ENCODE measurements at regions not wholly inside any gene's neighbourhood (a gene's known extent, or its start where the extent isn't known, plus 50 kb on each side); places are given as distances from the start of the nearest gene placed in this dataset.

- Histone ChIP-seq H3K36me3 (ENCODE audit: insufficient read depth, low read length) (no peaks in the 10 kb centered on the region), H3K4me1 (ENCODE audit: insufficient read depth, low read length) (no peaks in the 10 kb centered on the region), H3K9ac (ENCODE audit: low read length) (no peak overlapping the region), H3K27ac (ENCODE audit: low read depth, low read length) (no peak overlapping the region), H3K27me3 (ENCODE audit: control insufficient read depth in 1 of 2, insufficient read depth in 2 of 2, low read length in 2 of 2) (no peaks in the 10 kb centered on the region), H3K4me3 (ENCODE audit: low read depth in 1 of 2, low read length in 2 of 2) (no peak overlapping the region), H3K9me3 (ENCODE audit: low read length) (no peaks in the 10 kb centered on the region)
These were observed 521.6 kb downstream of the EPHA3 start for GRCh38 chr3:89628856-89629670.

DNA sequence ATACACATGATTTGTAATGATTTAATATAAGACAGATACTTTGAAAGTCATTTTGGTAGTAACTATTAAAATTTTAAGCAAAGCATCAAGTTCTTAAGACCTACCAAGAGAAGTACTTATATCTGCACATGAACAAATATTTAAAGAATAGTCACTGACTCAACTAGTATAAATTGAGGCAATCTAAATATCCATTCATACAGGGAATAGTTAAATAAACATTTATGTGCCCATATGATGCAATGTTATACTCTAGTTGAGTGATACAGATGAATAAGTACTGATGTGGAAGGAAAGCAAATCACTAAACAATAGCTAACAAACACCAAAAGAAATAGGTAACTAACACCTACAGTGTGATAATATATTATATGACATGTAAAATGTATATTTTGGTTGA lies 527.7 kb downstream of the EPHA3 start:
- Histone ChIP-seq H3K36me3 (ENCODE audit: insufficient read depth, low read length) (no peaks in the 10 kb centered on the region), H3K27ac (ENCODE audit: low read depth, low read length) (no peak overlapping the region), H3K27me3 (ENCODE audit: control insufficient read depth in 1 of 2, insufficient read depth in 2 of 2, low read length in 2 of 2) (no peaks in the 10 kb centered on the region), H3K4me1 (ENCODE audit: insufficient read depth, low read length) (no peaks in the 10 kb centered on the region), H3K4me3 (ENCODE audit: low read depth in 1 of 2, low read length in 2 of 2) (no peak overlapping the region), H3K9me3 (ENCODE audit: low read length) (no peaks in the 10 kb centered on the region), H3K9ac (ENCODE audit: low read length) (no peak overlapping the region)

DNA sequence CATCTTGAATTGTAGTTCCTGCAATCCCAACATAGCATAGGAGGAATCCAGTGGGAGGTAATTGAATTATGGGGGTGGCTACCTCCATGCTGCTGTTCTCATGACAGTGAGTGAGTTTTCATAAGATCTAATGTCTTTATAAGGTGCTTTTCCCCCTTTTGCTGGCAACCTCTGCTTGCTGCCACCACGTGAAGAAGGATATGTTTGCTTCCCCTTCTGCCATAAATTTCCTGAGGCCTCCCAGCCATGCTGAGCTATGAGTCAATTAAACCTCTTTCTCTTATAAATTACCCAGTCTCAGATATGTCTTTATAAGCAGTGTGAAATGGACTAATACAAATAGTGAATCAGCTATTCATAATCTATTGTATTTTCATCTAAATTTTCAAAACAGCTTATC lies 537.3 kb downstream of the EPHA3 start:
- no peaks in the 10 kb centered on the region for H3K36me3 ChIP-seq (ENCODE audit: insufficient read depth, low read length)
- H3K27me3 ChIP-seq (ENCODE audit: control insufficient read depth in 1 of 2, insufficient read depth in 2 of 2, low read length in 2 of 2): no peaks in the 10 kb centered on the region
- H3K4me1 ChIP-seq (ENCODE audit: insufficient read depth, low read length): no peaks in the 10 kb centered on the region
- no peaks in the 10 kb centered on the region for H3K9me3 ChIP-seq (ENCODE audit: low read length)
- no peak overlapping the region for H3K4me3 ChIP-seq (ENCODE audit: low read depth in 1 of 2, low read length in 2 of 2)
- no peak overlapping the region for H3K27ac ChIP-seq (ENCODE audit: low read depth, low read length)
- no peak overlapping the region for H3K9ac ChIP-seq (ENCODE audit: low read length)

- no peak overlapping the region for H3K9ac ChIP-seq (ENCODE audit: low read length)
- H3K36me3 ChIP-seq (ENCODE audit: insufficient read depth, low read length): no peaks in the 10 kb centered on the region
- H3K27ac ChIP-seq (ENCODE audit: low read depth, low read length): no peak overlapping the region
- H3K4me1 ChIP-seq (ENCODE audit: insufficient read depth, low read length): no peaks in the 10 kb centered on the region
- H3K27me3 ChIP-seq (ENCODE audit: control insufficient read depth in 1 of 2, insufficient read depth in 2 of 2, low read length in 2 of 2): no peaks in the 10 kb centered on the region
- H3K9me3 ChIP-seq (ENCODE audit: low read length): no peaks in the 10 kb centered on the region
- H3K4me3 ChIP-seq (ENCODE audit: low read depth in 1 of 2, low read length in 2 of 2): no peak overlapping the region
These were observed 542.0 kb downstream of the EPHA3 start for GRCh38 chr3:89649431-89649830.

DNA sequence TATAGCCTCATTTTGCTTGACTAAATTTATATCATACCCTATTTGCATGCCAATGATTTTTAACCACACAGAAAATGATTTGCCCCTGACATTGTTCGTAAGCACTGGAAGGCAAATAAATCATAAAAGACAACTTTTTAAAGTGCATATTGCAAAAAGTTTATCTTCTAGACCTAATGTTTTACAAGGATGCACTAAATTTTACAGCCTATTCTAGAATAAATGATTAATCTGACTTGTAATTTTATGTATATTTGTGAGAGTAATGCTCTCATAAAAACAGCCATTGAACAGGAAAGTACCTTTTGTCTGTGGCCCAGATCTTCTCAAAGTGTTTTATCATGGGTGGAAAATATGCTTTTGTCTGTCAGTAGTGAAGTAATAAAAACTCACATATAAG lies 546.6 kb downstream of the EPHA3 start:
- Histone ChIP-seq H3K27ac (ENCODE audit: low read depth, low read length) (no peak overlapping the region), H3K36me3 (ENCODE audit: insufficient read depth, low read length) (no peaks in the 10 kb centered on the region), H3K9ac (ENCODE audit: low read length) (no peak overlapping the region), H3K27me3 (ENCODE audit: control insufficient read depth in 1 of 2, insufficient read depth in 2 of 2, low read length in 2 of 2) (no peaks in the 10 kb centered on the region), H3K4me1 (ENCODE audit: insufficient read depth, low read length) (no peaks in the 10 kb centered on the region), H3K4me3 (ENCODE audit: low read depth in 1 of 2, low read length in 2 of 2) (no peak overlapping the region), H3K9me3 (ENCODE audit: low read length) (no peaks in the 10 kb centered on the region)

GRCh38 chr3:89656388-89656787 lies 549.0 kb downstream of the EPHA3 start:
- H3K27ac ChIP-seq (ENCODE audit: low read depth, low read length): no peak overlapping the region

GRCh38 chr3:89679686-89680085 lies 572.3 kb downstream of the EPHA3 start:
- no peak overlapping the region for H3K27ac ChIP-seq (ENCODE audit: low read depth, low read length)
- no peaks in the 10 kb centered on the region for H3K27me3 ChIP-seq (ENCODE audit: control insufficient read depth in 1 of 2, insufficient read depth in 2 of 2, low read length in 2 of 2)
- no peak overlapping the region for H3K9ac ChIP-seq (ENCODE audit: low read length)
- H3K4me1 ChIP-seq (ENCODE audit: insufficient read depth, low read length): no peaks in the 10 kb centered on the region
- H3K4me3 ChIP-seq (ENCODE audit: low read depth in 1 of 2, low read length in 2 of 2): no peak overlapping the region
- H3K36me3 ChIP-seq (ENCODE audit: insufficient read depth, low read length): no peaks in the 10 kb centered on the region
- H3K9me3 ChIP-seq (ENCODE audit: low read length): no peaks in the 10 kb centered on the region

More at GRCh38 chr3:89656388-89656787, 549.0 kb downstream of the EPHA3 start:
- Histone ChIP-seq H3K4me1 (ENCODE audit: insufficient read depth, low read length) (no peaks in the 10 kb centered on the region), H3K36me3 (ENCODE audit: insufficient read depth, low read length) (no peaks in the 10 kb centered on the region), H3K4me3 (ENCODE audit: low read depth in 1 of 2, low read length in 2 of 2) (no peak overlapping the region), H3K9ac (ENCODE audit: low read length) (no peak overlapping the region), H3K9me3 (ENCODE audit: low read length) (no peaks in the 10 kb centered on the region), H3K27me3 (ENCODE audit: control insufficient read depth in 1 of 2, insufficient read depth in 2 of 2, low read length in 2 of 2) (no peaks in the 10 kb centered on the region)

DNA sequence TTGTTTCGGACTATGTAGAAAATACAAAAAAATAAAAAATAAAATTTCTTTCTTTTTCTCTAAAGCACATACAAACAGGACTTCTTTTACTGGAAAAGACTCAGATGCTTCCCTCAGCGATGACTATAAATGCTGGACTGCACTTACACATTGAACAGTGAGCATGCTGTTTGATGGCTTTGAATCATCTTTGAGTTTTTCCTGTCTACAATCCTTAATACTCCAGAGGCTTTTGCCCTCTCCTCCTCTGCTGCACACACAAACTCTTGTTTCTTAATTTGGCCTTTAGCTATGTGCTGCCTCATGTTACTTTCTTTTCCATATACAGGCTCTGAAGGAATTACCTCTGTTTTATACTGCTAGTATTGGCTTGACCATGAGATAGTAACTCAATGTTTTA lies 575.1 kb downstream of the EPHA3 start:
- no peak overlapping the region for H3K4me3 ChIP-seq (ENCODE audit: low read depth in 1 of 2, low read length in 2 of 2)
- no peaks in the 10 kb centered on the region for H3K4me1 ChIP-seq (ENCODE audit: insufficient read depth, low read length)
- no peaks in the 10 kb centered on the region for H3K9me3 ChIP-seq (ENCODE audit: low read length)
- H3K27ac ChIP-seq (ENCODE audit: low read depth, low read length): no peak overlapping the region
- H3K27me3 ChIP-seq (ENCODE audit: control insufficient read depth in 1 of 2, insufficient read depth in 2 of 2, low read length in 2 of 2): no peaks in the 10 kb centered on the region
- H3K9ac ChIP-seq (ENCODE audit: low read length): no peak overlapping the region
- no peaks in the 10 kb centered on the region for H3K36me3 ChIP-seq (ENCODE audit: insufficient read depth, low read length)

DNA sequence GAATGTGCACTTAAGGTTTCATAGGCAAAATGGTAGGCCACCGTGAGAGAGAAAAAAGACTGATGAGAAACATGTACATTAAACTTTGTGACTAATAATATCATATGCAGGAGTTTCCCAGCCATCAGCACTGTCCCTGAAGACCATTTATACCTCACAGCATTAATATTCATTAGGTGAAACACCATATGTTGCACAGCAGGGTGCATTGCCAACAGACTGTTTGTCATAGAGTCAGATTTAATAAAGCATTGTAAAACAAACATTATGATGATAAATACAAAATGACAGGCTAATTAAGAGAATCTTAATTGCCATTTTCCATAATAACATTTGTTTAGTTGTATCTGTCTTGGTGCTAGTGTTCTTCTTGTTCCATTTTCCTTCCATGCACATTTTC lies 578.3 kb downstream of the EPHA3 start:
- H3K4me3 ChIP-seq (ENCODE audit: low read depth in 1 of 2, low read length in 2 of 2): no peak overlapping the region
- no peaks in the 10 kb centered on the region for H3K36me3 ChIP-seq (ENCODE audit: insufficient read depth, low read length)
- H3K9ac ChIP-seq (ENCODE audit: low read length): no peak overlapping the region
- no peaks in the 10 kb centered on the region for H3K27me3 ChIP-seq (ENCODE audit: control insufficient read depth in 1 of 2, insufficient read depth in 2 of 2, low read length in 2 of 2)
- no peak overlapping the region for H3K27ac ChIP-seq (ENCODE audit: low read depth, low read length)
- no peaks in the 10 kb centered on the region for H3K9me3 ChIP-seq (ENCODE audit: low read length)
- no peaks in the 10 kb centered on the region for H3K4me1 ChIP-seq (ENCODE audit: insufficient read depth, low read length)

GRCh38 chr3:89690646-89691045 lies 583.2 kb downstream of the EPHA3 start:
- Histone ChIP-seq H3K4me3 (ENCODE audit: low read depth in 1 of 2, low read length in 2 of 2) (no peak overlapping the region), H3K4me1 (ENCODE audit: insufficient read depth, low read length) (no peaks in the 10 kb centered on the region), H3K36me3 (ENCODE audit: insufficient read depth, low read length) (no peaks in the 10 kb centered on the region), H3K9me3 (ENCODE audit: low read length) (no peaks in the 10 kb centered on the region), H3K27ac (ENCODE audit: low read depth, low read length) (no peak overlapping the region), H3K9ac (ENCODE audit: low read length) (no peak overlapping the region), H3K27me3 (ENCODE audit: control insufficient read depth in 1 of 2, insufficient read depth in 2 of 2, low read length in 2 of 2) (no peaks in the 10 kb centered on the region)

GRCh38 chr3:89692601-89693000 lies 585.2 kb downstream of the EPHA3 start:
- Histone ChIP-seq H3K9me3 (ENCODE audit: low read length) (no peaks in the 10 kb centered on the region), H3K27me3 (ENCODE audit: control insufficient read depth in 1 of 2, insufficient read depth in 2 of 2, low read length in 2 of 2) (no peaks in the 10 kb centered on the region), H3K4me1 (ENCODE audit: insufficient read depth, low read length) (no peaks in the 10 kb centered on the region), H3K27ac (ENCODE audit: low read depth, low read length) (no peak overlapping the region), H3K9ac (ENCODE audit: low read length) (no peak overlapping the region), H3K36me3 (ENCODE audit: insufficient read depth, low read length) (no peaks in the 10 kb centered on the region), H3K4me3 (ENCODE audit: low read depth in 1 of 2, low read length in 2 of 2) (no peak overlapping the region)

GRCh38 chr3:89697321-89697916 lies 590.0 kb downstream of the EPHA3 start:
- Histone ChIP-seq H3K27ac (ENCODE audit: low read depth, low read length) (no peak overlapping the region), H3K4me1 (ENCODE audit: insufficient read depth, low read length) (no peaks in the 10 kb centered on the region), H3K27me3 (ENCODE audit: control insufficient read depth in 1 of 2, insufficient read depth in 2 of 2, low read length in 2 of 2) (no peaks in the 10 kb centered on the region)

More at GRCh38 chr3:89697321-89697916, 590.0 kb downstream of the EPHA3 start:
- Histone ChIP-seq H3K9ac (ENCODE audit: low read length) (no peak overlapping the region), H3K9me3 (ENCODE audit: low read length) (no peaks in the 10 kb centered on the region), H3K4me3 (ENCODE audit: low read depth in 1 of 2, low read length in 2 of 2) (no peak overlapping the region), H3K36me3 (ENCODE audit: insufficient read depth, low read length) (no peaks in the 10 kb centered on the region)
